Activated T-helper 1 cell treated with anti-CD3 and anti-CD28 coated beads, Interleukin-2, amount 50 U/mL, for 16 hours (primary cell): ENCODE measurements at regions not wholly inside any gene's neighbourhood (a gene's known extent, or its start where the extent isn't known, plus 50 kb on each side); places are given as distances from the start of the nearest gene placed in this dataset.
"Not testable (repeated sequence)": the region's sequence is repeated elsewhere in the genome, so short reads cannot be mapped to it uniquely, and the experiment has no call there.

Experiments
- DNase-seq, 2 donors: peaks; one replicate each; pipeline ENCODE4 v3.0.0-alpha.2; 2020; ENCODE audit warnings: low read depth in 1 of 2, low spot score in 1 of 2

DNA sequence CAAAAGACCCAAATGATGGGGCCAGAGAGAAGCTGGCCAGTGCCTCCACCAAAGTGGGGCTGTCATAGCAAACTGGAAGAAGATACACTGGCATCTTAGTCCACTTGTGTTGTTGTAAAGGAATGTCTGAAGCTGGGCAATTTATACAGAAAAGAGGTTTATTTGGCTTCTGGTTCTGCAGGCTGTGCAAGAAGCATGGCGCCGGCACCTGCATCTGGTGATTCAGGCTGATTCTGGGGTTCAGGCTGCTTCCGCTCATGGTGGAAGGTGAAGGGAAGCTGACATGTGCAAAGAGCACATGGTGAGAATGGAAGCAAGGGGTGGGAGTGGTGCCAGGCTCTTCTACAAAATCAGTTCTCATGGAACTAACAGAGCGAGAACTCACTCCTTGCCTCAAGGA lies 135.9 kb upstream of the TWIST2 start:
- no peak for DNase-seq

DNA sequence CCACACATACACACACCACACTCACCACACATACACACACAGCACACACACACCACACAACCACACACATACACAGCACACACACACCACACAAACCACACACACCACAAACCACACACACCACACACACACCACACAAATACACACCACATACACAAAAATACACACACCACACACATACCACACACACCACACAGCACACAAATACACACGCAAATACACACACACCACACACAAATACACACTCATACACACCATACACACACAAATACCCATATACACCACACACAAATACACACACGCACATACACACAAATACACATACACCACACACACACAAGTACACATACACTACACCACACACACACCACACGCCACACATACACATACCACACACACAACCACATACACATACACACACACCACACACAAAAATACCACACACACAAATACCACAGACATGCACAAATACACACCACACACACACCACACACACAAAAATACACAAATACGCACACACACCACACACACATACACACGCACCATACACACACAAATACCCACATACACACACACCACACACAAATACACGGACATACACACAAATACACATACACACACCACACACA lies 134.6 kb upstream of the TWIST2 start:
- DNase-seq: no peak

DNA sequence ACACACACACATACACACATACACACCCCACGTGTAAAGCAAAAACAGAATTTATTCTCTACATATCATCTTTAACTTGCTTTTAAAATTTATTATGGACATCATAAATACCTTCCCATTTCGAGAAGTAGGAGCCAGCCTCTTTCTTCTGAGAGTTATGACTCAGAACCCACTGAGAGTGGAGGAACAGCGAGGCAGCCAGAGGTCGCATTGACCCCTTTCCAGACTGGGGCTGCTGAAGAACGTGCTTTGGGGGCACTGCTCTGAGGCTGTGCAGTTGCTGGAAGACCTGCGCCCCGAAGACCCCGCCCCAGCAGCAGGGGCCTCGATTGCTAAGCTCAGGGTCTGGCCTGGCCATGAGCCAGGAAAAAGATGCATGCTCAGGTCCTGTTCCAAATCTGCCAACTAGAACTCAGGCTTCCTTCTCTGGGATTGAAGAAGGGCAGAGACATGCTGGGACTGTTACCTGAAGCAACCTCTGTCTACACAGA lies 133.8 kb upstream of the TWIST2 start:
- DNase-seq: no peak

DNA sequence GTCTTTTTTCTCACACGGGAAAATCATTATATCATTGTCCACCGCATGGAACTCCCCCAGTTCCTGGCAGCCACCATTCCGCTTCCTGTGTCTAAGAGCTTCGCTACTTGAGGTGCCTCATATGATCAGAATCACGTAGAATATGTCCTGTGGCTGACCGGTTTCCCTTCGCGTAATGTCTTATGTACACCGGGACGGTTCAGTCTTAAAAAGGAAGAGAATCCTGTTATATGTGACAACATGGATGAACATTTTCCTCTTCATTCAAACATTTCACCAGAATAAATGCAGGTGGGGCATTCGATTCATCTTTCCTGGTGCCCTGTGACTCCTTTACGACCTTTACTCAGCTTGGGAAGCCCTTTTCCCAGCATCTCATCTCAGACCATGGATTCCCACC lies 131.7 kb upstream of the TWIST2 start:
- DNase-seq: no peak

DNA sequence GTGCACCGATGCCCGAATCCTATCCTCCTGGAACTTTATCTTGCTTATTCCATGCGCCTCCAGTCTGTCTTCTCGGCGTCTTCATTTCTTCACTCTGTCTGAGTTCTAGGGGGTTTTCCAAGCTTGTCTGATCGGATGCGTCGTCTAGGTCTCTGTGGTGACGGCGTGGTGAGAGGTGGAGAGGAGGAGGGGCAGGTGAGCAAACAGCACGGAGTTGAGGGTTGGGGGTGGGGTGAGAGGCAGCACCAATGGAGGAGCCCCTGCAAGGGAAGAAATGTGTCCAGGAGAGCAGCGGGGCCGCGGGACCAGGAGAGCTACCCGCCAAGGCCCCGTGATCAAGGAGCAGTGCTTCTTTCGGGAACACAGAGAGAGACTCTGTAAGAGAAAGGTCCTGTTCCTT lies 131.3 kb upstream of the TWIST2 start:
- no peak for DNase-seq

DNA sequence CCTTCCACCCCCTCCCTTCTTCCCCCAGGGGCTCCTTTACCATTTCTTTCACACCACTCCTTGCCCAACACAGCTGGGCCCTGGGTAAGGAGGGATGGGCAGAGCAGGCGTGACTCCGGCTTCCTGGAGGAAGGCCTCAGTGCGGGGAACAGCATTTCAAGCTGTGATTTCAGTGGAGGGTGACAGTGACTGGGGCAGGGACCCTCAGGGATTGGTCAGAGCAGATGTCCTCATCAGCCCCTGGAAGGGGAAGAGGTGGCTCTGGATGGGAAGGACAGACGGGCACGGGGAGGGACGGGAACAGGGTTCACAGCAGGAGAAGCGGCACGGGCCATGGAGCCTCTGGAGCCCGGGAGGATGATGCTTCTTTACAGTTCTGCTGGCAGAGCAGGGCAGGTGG lies 130.8 kb upstream of the TWIST2 start:
- DNase-seq: no peak

DNA sequence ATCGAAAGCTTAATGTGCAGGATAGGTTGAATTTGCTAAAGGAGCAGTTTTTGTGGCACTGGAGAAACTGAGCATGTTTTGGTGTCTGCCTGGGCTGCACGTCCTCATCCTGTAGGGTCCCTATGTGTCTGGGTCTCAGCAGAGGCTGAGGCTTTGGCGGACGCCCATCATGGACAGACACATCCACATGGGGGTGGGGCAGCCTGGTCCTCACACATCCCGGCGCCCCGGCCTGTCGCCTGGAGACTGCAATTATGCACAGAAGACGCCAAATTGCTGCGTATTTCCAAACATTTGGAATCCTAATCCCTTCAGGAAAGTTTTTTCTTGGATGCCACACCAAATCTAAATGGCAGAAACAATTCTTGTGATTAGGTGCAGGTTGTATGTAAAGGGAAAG lies 128.2 kb upstream of the TWIST2 start:
- no peak for DNase-seq

DNA sequence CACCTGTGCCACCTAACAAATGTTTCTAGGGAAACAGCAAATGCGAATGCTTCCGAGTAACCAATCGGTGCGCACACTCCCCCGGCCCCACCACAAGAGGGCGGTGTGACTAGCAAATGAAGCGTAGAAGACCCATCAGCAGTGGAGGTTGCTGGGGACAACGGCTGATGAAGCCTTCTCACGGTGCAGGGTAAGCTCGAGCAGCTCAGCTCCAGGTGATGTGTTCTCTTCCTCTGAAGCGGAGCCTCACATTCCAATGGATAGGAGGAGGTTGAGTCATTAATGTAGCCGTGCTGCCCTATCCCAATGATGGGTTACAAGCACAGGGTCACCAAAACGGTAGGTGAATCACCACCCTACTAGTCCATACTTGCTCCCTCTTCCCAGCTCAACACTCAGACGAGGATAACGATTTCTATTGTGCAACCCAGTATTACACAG lies 127.6 kb upstream of the TWIST2 start:
- DNase-seq: peak in 1 of 2 donors; percentile 8

DNA sequence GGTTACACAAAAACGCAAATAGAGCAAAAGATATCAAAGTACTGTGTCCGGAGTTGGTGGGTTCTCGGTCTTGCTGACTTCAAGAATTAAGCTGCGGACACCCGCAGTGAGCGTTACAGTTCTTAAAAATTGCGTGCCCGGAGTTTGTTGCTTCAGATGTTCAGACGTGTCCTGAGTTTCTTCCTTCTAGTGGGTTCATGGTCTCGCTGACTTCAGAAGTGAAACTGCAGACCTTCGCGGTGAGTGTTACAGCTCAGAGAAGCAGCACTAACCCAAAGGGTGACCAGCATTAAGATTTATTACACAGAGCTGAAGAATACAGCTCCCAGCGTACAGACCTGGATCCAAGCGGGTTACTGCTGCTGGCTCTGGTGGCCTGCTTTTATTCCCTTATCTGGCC lies 125.7 kb upstream of the TWIST2 start:
- no peak for DNase-seq

DNA sequence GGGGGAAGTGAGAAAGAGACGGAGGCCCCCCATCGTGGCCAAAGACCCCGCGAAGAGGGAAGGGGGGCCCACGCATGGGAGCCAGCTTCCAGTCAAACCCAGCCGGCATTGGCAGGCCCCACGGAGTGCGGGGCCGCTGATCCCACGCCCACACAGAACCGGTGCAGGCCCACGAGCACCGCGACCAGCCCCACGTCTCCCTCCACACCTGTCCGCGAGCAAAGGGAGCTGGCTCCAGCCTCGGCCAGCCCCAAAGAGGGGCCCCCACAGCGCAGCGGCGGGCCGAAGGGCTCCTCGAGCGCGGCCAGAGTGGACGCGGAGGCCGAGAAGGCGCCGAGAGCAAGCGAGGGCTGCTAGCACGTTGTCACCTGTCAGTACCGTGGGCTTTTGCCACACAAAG lies 125.0 kb upstream of the TWIST2 start:
- DNase-seq: no peak

DNA sequence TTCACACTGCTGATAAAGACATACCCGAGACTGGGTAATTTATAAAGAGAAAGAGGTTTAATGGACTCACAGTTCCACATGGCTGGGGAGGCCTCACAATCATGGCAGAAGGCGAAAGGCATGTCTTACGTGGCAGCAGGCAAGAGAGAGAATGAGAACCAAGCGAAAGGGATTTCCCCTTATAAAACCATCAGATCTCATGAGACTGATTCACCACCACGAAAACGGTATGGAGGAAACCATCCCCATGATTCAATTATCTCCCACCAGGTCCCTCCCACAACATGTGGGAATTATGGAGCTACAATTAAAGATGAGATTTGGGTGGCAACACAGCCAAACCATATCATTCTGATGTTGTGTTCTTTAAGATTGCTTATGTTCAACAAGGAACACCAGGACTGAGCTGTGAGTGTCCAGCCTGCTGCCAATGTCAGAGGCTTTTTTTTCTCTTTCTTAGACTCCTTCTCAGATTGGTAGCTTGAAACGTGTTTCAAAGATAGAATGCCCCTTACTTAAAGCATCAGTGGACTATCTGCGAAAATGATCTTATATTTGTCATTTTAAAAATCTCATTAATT lies 124.1 kb upstream of the TWIST2 start:
- DNase-seq: not testable (repeated sequence)

DNA sequence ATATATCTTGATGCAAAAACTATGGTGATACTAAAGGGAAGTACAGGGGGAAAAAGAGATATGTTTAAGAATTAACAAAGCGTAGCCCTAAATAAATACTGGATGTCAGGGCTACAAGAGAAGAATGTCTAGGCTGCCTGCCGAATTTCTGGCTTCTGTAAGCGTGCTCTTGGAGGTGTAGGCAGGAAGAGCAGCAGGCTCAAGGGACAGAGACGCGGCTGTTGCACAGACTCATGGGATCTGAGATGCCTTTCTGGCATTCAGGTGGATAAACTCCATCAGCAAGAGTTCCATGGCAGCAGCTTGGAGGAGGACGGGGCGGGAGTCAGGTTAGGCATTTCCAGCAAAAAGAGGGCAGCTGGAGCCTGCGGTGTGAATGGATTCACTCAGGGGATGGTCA lies 123.2 kb upstream of the TWIST2 start:
- DNase-seq: no peak

DNA sequence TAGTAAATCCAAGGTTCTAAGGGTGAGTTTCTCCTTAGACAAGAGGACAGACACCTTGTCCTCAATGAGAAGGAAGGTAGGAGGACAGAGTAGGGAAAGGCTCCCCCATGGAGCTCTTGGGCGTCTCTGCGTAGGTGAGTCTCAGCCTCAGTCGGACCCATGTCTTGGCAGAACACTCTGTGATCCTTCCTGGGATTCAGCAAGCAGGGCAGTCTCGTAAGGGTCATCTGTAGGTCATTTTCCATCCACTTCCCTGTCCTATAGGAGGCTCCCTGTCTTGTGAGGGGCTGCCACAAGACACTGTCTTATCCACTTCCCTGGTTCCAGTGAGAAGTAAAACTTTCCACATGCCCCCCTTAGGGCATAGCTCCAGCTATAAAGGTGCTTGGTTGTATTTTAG lies 122.6 kb upstream of the TWIST2 start:
- DNase-seq: no peak

DNA sequence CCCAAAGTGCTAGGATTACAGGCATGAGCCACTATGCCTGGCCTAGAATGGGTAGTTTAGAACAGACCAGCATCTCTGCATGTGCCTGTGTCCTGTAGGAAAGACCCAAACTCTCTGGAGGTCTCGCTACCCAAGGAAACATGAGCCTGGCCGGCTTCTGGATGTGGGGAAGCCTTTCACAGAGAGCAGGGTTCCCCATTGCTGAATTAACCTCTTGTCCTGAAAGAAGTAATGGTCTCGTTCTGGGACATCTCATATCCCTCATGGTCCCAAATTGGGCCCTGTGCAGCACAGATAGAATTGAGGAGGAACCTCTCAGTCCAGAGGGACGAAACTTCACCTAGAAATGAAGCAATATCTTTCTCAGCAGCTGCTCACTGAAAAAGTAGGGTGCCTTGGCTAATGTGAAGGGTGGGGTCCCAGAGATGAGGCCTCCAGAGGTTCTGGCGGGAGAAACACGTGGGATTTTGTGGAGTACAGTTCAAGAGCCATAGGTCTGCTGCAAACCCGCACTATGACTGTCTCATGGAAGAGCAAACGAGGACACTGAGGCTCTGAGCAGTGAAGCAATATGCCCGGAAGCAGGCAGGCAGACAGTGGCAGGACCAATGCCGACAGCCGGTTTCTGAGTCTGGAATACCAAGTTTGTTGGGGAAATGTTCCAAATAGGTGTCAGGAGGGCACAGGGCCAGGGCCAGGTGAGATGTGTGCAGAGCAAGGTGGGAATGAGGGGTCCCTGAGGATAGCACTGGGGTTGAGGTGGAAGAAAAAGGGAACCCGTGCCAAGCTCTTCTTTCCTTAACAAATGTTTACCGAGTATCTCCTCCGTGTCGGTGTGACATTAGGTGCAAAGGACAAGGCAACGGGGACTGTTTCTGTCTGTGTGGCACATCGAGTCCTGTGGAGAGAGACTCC lies 121.0 kb upstream of the TWIST2 start:
- DNase-seq: no peak

DNA sequence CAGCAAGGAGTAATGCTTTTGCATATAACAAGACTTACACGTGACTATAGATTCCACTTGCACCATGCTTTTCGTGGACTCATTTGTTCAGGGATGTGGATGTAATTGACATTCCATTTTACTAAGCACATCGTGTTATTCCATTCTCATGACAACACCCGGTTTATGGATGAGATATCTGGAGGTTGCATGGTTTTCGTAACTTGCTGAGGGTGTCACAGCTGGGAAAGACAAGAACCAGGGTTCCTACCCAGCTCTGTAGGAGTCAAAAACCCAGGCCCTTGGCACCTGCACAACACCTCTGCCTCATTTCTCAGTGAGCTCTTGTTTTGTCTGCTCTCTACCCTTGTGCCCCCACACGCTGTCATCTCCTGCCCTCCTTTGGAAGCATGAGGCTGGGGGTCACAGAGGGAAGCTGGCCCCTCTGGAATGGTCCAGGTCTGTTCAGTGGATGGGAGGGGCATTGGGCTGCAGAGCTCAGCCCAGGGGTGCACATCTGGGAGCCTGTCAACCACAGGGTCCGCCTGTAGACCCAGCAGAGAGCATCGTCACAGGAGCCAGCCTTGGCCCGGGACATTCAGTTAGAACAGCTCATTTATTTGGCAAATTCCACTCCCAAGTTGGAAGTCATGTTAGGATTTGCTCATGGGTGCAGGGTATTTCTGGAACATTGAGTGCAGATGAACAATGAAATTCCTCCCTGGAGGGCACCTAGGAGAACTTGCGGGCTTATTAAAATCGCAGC lies 120.1 kb upstream of the TWIST2 start:
- DNase-seq: no peak

DNA sequence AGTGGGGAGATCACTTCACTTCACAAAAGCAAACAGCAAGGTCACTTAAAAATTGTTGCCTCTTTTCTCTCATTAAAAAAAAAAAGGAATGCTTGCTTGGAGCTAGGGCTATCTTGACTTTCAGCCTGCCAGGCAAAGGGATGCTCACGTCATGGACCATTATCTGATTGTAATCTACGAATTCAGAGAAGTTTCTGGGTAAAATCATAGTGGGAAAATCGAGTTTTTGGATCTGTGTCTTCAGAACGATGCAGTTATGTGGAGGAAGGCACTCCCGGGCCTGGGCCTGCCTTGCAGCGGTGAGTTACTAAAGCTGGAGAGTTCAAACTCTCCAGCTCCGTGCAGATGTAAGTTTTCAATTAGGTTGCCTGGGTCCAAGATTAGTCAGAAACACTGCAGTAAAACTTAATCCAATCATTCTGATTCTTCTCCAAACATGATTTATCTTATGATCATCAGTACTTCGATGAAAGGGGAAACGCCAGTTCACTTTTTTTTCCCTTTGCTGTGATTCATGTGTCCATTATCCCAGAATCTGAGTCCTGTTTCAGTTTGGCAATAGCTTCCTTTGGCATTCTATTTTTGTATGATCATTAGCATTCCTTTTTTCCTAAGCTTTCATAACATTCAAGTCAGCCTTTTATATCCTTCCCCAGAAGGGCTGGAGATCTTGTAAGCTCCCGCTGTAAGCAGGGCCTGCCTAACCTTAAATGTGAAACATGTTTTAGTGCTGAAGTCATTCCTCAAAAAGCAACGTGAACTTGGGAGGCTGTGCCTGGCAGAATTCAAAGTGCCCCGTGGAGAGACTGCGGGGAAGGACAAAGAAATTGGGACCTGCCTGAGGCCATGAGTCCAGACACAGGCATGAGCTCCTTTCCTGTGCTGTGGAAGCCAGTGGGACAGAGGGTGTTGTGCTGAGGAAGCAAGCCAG lies 119.3 kb upstream of the TWIST2 start:
- DNase-seq: no peak

DNA sequence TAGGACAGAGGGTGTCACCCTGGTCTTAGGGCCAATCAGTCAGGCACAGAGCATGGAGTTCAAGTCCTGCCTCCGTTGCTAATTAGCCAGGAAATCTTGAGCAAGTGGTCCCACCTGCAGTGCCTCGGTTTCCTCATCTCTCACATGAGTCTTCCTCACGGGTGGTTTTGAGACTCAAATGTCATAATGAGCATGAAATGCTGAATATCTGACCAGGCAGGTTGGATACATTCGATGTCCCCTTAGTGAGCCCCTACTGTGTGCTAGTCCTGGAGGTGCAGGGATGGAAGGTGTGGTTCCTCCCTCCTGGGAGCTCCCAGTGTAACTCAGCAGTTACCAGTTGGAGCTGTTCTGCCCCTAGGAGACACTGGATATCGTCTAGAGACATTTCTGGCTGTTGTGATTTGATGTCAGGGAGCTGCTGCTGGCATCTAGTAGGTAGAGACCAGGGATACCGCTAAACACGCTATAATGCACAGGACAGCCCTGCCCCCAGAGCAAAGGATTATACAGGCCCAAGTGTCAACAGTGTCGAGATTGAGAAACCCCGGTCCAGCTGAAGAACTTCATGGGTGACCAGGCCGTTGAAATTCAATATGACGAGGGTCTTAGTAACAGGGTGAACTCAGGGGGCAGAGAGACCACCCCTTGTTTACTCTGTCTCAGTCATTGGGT lies 118.5 kb upstream of the TWIST2 start:
- no peak for DNase-seq

DNA sequence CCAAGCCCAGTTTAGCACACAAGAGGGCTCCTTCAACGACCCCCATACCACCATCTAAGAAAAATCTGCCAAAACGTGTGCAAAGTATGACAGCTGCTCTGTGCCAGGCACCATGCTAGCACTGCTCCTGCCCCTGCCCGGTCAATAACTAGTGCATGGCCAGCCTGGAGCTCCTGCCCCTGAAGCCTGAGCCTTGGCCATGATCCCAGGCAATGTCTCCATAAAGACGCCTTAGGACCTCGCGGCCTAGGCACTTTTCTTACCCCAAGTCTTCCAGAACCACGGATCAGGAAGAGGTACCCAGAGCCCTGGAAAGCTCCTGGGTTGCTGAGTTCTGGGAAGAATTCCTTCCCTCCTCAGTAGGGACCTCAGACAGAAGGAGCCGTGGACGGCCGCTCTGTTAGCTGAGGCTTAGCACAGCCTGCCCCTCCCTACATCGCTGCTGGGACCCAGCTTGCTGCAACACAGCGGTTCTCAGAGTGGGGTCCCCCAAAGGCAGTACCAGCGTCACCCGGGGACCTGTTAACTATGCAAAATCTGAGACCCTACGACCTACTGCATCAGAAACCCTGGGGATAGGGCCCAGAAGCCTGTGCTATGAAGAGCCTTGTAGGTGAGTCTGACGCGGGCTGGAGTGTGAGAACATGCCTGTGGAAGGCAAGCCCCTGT lies 117.8 kb upstream of the TWIST2 start:
- DNase-seq: no peak

DNA sequence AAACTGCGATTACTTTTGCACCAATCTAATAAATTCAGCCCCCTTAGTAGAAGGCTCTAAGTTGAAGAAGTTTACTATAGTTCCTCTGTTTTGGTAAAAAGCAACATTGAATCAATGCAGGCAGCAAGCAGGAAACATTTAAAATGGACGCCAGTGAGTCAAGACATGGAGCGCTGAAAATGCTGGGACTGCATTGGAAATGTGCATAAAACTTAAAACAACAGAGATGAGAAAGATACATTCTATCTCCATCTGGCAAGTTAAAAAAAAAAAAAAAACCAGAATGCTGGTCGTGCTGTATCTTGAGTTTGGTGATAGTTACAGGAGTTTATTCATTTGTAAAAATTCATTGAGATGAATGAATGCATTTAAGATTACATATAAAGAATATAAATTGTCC lies 117.0 kb upstream of the TWIST2 start:
- no peak for DNase-seq
